HG02943 (cell line): ENCODE measurements at regions not wholly inside any gene's neighbourhood (a gene's known extent, or its start where the extent isn't known, plus 50 kb on each side); places are given as distances from the start of the nearest gene placed in this dataset.
"Not testable (repeated sequence)": the region's sequence is repeated elsewhere in the genome, so short reads cannot be mapped to it uniquely, and the experiment has no call there.

Experiments
- ATAC-seq: cut with Tn5 transposase; IDR thresholded peaks from one replicate; pipeline ENCODE4 v1.9.1; 2021; ENCODE audit warnings: mild to moderate bottlenecking, low read depth, moderate library complexity; ENCODE audit not compliant: unreplicated experiment

- ATAC-seq, result no peak
Observed at GRCh38 chrX:5324546-5324945, 904.1 kb downstream of the NLGN4X start.

GRCh38 chrX:5314148-5314547 is 914.5 kb downstream of the NLGN4X start:
- ATAC-seq, result no peak

GRCh38 chrX:5307416-5307815 is 921.3 kb downstream of the NLGN4X start:
- ATAC-seq, result no peak

- ATAC-seq, result no peak
Observed at GRCh38 chrX:5306654-5307121, 922.0 kb downstream of the NLGN4X start.

- no peak for ATAC-seq
Observed at GRCh38 chrX:5305452-5305851, 923.2 kb downstream of the NLGN4X start.

- ATAC-seq, result no peak
Observed at GRCh38 chrX:5295004-5295403, 933.7 kb downstream of the NLGN4X start.

- ATAC-seq, result no peak
Observed at GRCh38 chrX:5290635-5291034, 938.0 kb downstream of the NLGN4X start.

GRCh38 chrX:5289949-5290348 is 938.7 kb downstream of the NLGN4X start:
- not testable (repeated sequence) for ATAC-seq

GRCh38 chrX:5278908-5279307 is 949.8 kb downstream of the NLGN4X start:
- no peak for ATAC-seq

GRCh38 chrX:5265324-5265850 is 963.3 kb downstream of the NLGN4X start:
- no peak for ATAC-seq

GRCh38 chrX:5250106-5250505 is 978.6 kb downstream of the NLGN4X start:
- ATAC-seq, result no peak

GRCh38 chrX:5242091-5242790 is 986.4 kb downstream of the NLGN4X start:
- ATAC-seq, result no peak

GRCh38 chrX:5236749-5237148 is 991.9 kb downstream of the NLGN4X start:
- ATAC-seq, result no peak

GRCh38 chrX:5236096-5236495 is 992.6 kb downstream of the NLGN4X start:
- no peak for ATAC-seq

- ATAC-seq, result no peak
Observed at GRCh38 chrX:5233830-5234229, 994.8 kb downstream of the NLGN4X start.

GRCh38 chrX:5220421-5220820 is 1008.2 kb downstream of the NLGN4X start:
- no peak for ATAC-seq

- ATAC-seq, result no peak
Observed at GRCh38 chrX:5194806-5195205, 1033.9 kb downstream of the NLGN4X start.

- no peak for ATAC-seq
Observed at GRCh38 chrX:5180135-5180741, 1048.4 kb downstream of the NLGN4X start.

GRCh38 chrX:5176766-5177165 is 1051.9 kb downstream of the NLGN4X start:
- no peak for ATAC-seq

GRCh38 chrX:5163663-5164062 is 1065.0 kb downstream of the NLGN4X start:
- ATAC-seq, result peak; percentile 52

- ATAC-seq, result no peak
Observed at GRCh38 chrX:5155301-5155700, 1073.4 kb downstream of the NLGN4X start.

GRCh38 chrX:5145957-5146356 is 1082.7 kb downstream of the NLGN4X start:
- no peak for ATAC-seq
